Right renal cortex interstitium (tissue), 3 donors: ENCODE measurements at regions not wholly inside any gene's neighbourhood (a gene's known extent, or its start where the extent isn't known, plus 50 kb on each side); places are given as distances from the start of the nearest gene placed in this dataset.

Experiments
- DNase-seq, 3 donors: peaks; one replicate each; pipeline ENCODE4 v3.0.0-alpha.2; 2013; ENCODE audit warnings: low read depth in 3 of 3, low spot score in 2 of 3

DNA sequence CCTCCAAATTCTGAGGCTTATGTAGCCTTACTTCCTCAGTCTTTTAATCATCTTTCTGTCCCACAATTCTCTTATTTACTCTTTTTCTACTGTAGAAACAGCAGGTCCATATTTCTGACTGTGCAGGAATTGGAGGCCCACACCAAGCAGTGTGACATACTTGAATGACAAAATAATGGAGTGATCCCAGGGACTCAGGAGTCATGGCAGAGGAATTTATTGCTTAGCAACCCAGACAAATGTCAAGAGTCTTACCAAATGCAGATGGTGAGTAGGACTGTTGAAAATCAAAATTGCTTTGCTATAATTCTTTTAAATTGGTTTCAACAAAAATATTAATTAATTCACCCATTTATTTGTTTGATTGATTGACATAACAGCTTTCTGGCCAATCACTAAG is 59.9 kb downstream of the HTR1B start:
- DNase-seq = no peak

GRCh38 chr6:77401231-77401630 is 62.1 kb downstream of the HTR1B start:
- no peak for DNase-seq

DNA sequence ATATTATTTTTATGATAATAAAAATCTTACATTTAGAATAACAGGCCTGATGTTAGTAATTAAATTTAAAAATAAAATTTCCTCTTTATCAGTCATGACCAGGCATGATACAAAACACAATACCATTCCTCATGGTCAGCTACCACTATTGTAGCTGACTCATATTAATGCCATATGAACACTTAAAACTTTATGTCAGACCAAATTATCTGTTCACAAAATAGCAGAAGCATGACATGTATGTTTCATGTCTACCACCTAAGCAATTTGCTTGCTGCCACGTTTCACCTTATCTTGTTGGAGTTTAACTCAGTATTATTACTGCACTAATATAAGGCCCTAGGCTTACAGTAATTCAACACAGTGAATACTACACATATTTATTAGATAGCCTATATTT is 65.7 kb downstream of the HTR1B start:
- no peak for DNase-seq

DNA sequence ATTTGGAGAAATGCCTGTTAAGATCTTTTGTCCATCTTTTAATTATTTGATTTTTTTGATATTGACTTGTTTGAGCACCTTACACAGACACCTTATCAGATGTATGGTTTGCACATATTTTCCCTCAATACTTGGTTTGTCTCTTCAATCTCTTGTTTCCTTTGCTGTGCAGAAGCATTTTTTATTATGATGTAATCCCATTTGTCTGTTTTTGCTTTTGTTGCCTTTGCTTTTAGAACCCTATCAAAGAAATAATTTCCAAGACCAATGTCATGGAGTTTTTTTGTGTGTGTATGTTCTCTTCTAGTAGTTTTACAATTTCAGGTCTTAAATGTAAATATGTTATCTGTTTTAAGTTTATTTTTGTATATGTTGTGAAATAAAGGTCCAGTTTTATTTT is 73.9 kb downstream of the HTR1B start:
- DNase-seq = no peak

GRCh38 chr6:77383026-77383425 is 80.3 kb downstream of the HTR1B start:
- DNase-seq = no peak

DNA sequence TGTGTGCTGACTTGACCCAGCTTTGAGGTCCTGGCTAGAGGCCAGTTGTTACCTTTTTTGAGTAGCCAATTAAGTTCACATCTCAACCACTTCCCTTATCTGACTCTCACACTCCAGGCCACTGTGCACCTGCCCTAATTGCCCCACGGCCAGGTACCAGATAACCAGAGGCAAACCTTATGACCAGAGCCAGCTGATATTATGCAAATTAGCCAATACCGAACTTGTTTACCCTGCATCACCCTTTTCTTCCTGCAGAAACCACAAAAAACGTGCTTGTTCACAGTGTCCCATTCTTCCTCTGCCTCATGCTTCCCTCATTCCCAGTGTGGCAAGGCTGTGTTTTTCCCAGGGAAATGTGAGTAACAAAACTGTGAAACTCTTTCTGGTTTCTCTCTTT is 89.3 kb downstream of the HTR1B start:
- DNase-seq = no peak

DNA sequence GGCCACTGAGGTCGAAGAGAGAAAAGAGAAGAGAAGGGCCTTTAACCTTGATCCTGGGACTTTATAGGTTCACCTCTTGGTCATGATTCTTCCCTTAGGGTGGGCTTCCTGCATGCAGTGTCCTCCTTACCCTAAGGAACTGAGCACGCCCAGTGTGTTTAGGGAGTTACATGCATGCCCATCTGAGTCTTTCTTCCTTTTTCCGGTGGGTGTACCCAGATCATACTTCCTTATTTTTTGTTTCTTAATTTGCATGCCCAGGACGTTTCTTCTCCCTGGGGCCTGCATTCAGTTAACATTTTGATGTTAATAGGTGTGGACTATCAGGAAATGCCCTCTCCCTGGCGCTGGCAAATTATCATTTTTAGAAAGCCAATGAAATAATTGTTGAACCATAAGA is 91.5 kb downstream of the HTR1B start:
- DNase-seq = no peak

DNA sequence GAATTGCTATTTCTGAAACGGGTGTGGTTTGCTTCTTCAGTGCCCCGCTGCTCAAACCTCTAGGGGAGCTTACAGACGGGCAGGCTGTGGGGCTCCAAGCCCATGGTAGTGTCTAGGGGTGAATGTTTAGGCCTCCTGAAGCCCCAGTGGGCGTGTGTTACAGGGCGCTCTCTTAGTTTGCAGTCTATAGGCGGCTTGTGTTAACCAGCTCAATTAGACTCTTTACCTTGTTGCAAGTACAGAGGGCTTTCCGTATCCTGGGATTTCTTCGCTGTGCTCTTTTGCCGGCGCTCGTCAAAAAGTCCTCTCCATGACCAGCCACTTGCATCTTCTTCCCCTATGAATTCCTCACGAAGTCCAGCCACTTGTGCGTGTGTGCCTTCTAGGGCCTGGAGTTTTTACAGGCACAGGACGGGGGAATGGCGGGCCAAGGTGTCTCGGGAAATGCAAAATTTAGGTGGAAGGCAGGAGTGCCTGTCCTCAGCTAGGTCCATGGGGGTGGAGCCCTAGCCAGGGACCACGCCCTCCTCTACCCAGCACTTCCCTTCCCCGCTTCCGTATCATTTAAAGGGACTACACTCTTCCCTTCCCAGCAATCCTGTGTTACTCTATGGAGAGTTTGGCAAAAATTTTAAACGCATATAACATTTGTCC is 94.5 kb downstream of the HTR1B start:
- DNase-seq = peak in 1 of 3 donors; percentile 2

DNA sequence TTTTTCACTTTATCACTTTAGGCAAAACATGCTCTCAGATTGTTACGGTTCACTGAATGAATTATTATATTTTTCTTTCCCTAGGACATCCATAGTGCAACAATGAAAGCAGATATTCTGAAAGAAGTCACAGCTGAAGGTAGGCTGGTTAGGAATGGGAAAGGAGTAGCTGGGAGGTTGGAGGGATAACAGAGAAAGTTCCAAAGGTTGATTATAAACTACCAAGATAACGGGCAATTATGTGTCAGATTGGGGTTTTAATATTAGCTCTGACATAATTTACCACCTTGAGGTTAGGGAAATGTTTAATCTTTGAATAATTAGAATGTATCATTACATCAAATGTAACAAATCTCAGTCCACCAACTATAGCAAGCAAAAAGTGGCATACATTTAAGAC is 96.5 kb downstream of the HTR1B start:
- no peak for DNase-seq

- DNase-seq = no peak
These were observed 99.6 kb downstream of the HTR1B start for GRCh38 chr6:77363702-77364101.

- no peak for DNase-seq
These were observed 101.2 kb downstream of the HTR1B start for GRCh38 chr6:77362055-77362454.

DNA sequence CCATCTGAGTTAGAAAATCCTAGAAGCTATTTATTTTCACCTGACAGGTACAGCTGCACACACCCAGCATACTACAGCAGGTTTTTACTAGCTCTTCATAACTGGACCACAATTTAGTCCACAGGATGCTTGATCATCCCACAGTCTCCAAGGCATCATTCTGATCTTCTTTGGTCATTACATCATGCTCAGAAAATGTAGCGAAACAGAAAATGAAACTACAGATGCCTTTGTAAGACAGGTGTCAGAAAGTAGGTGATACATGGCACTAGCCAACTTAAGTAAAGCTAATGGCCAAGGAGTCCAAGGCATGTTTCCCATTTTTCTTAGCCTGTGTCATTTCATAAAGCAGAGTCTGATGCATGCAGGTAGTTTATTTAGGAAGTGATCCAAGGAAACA is 102.3 kb downstream of the HTR1B start:
- no peak for DNase-seq

GRCh38 chr6:77356821-77357220 is 106.5 kb downstream of the HTR1B start:
- no peak for DNase-seq

DNA sequence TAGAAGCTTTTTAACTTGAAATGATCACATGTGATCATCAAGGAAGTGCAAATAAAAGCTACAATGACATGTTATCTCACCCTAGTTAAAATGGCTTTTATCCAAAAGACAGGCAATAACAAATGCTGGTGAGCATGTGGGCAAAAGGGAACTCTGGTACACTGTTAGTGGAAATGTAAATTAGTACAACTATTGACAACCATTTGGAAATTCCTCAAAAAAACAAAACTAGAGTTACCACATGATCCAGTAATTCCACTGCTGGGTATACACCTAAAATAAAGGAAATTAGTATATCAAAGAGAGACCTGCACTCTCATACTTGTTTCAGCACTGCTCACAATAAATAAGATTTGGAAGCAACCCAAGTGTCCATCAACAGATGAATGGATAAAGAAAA is 108.7 kb downstream of the HTR1B start:
- no peak for DNase-seq

DNA sequence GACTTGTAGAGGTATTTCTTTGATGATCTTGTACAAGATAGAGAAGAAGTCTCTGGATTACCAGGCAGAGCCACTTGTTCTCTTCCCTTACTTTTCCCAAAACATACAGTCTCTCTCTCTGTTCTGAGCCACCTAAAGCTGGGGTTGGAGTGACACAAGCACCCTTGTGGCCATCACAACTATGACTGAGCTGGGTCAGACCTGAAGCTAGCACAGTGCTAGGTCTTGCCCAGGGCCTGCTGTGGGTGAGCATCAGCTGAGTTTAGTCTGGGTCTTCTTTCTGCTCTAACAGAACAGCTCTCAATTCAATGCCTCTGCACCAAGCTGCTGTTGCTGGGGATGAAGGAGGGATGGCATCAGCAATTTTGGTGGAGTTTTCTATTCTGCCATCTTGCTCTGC is 110.2 kb downstream of the HTR1B start:
- DNase-seq = no peak

DNA sequence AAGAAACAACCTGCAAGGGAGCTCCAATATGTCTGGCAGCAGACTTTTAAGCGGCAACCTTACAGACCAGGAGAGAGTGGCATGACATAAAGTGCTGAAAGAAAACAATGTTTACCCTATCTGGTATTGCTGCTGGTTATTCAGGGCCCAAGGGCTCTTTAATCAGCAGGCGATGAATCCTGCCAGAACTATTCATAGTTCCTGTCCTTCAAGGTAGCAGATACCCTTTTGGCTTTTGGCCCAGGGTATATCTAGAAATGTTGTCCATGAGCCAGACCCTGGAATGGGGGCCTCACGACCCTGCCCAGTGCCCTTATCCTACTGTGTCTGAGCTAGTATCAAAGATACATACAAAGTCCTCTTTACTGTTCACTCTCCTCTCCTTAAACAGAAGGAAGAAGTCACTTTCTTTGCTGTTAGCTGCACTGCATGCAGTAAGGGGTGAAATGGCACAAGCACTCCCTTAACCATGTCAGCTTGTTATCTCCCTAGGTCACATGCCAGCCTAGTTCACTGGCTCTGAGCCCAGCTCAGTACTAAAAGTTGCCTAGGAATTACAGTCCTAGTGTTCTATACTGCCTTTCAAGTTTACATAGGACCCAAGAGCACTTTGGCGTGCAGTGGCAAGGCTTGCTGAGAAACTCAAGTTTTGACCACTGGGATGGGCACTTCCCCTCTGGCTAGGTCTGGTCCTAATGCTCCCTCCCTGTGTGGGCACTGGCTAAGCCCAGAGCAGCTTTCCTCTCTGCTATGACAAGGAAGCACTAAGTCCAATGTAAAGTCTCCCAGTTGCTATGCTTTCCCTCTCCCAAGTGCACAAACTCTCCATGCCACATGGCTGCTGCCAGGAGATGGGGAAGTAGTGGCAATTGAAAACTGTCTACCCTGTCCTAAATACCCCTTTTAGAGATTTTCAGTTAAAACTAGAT is 122.0 kb downstream of the HTR1B start:
- no peak for DNase-seq

GRCh38 chr6:77340331-77340730 is 123.0 kb downstream of the HTR1B start:
- no peak for DNase-seq

DNA sequence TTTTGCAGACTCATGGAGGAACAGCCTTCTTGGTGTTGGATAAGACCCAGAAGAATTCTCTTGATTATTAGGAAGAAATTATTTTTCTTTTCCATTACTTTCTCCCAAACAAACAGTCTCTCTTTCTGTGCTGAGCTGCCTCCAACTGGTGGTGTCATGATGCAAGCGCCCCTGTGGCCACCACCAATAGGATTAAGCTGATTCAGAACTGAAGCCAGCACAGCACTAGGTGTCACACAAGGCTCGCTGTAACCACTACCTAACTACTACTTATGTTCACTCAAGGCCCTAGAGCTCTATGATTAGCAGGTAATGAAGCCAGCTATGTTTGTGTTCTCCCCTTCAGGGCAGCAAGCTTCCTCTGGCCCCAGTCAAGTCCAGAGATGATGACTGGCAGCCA is 123.4 kb downstream of the HTR1B start:
- no peak for DNase-seq

DNA sequence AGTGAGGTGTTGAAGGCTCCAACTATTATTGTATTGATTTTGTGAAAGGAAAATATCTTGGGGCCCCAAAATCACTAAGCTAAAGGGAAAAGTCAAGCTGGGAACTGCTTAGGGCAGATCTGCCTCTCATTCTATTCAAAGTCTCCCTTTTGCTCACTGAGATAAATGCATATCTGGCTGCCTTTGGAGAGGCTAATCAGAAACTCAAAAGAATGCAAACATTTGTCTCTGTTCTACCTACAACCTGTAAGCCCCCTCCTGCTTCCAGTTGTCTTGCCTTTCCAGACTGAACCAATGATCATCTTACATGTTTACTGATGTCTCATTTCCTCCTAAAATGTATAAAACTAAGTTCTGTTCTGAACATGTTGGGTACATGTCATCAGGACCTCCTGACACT is 125.9 kb downstream of the HTR1B start:
- DNase-seq = no peak

GRCh38 chr6:77334093-77334492 is 129.2 kb downstream of the HTR1B start:
- DNase-seq = no peak

DNA sequence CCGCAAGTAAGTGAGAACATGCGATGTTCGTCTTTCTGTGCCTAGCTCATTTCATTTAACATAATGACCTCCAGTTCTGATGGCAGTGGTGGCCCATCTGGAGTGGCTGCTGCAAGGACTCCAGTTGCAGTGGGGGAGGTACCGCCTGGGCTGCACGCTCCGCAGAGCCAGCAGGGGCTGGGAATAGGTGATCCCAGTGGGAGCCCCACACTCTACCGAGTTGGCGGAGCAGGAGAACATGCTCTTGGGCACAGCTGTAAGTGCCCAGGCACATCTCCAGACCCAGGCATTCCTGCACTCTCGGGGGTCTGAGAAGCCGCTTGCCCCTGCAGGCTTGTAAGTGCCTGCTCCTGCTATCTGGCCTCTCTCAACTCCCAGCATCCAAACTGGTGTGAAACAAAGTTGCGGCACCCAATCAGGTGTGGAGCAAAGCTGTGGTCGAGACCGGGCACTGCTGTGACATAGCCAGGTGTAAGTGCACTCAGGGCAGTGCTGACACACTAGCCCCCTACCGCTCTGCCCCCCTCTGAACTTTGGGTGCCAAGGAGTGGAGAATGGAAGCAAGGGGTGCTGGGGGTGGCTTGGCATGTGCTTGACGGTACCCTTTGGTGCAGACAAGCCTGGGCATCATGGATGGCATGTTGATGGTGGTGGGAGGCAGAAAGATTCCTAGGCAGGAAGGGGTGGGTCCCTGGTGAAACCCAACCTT is 130.2 kb downstream of the HTR1B start:
- DNase-seq = no peak

DNA sequence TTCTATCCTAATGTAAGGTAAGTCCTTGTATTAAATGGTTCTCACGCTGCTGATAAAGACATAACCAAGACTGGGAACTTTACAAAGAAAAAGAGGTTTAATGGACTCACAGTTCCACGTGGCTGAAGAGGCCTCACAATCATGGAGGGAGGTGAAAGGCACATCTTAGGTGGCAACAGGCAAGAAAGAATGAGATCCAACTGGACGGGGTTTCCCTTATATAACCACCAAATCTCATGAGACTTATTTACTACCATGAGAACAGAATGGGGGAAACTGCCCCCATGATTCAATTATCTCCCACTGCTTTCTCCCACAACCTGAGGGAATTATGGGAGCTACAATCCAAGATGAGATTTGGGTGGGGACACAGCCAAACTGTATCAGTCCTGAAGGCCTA is 136.6 kb downstream of the HTR1B start:
- DNase-seq = no peak
